ENCODE measurements at regions not wholly inside any gene's neighbourhood (a gene's known extent, or its start where the extent isn't known, plus 50 kb on each side); places are given as distances from the start of the nearest gene placed in this dataset.

DNA sequence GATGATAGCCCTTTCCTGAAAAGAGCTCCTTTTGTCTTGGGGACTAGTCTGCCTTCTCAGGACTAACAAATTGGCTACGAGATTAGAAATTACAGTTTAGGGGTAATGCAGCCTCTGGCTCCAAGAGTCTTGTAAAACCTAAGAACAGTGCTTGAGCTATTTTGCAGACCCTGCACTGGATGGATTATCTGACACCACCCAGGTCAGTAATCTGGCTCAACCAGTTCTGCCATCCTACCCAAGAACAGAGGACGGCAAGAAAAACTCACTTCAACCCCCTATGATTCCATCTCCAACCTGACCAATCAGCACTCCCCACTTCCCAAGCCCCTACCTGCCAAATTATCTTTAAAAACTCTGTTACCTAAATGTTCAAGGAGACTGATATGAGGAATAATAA lies 225.1 kb downstream of the FAM47A start:
- no peak for TF ChIP-seq TBL1XR1 (IDR thresholded peaks at IDR 0.05; ENCODE audit: low read depth, low read length)
- no peak for TF ChIP-seq FOXK2 (IDR thresholded peaks at IDR 0.05)
- no peak for TF ChIP-seq TARDBP (IDR thresholded peaks at IDR 0.05; ENCODE audit: borderline replicate concordance)
- no peak for TF ChIP-seq POLR2A (IDR thresholded peaks at IDR 0.05; ENCODE audit: low read depth, low read length)
- TF ChIP-seq STAT3 (IDR thresholded peaks at IDR 0.05; ENCODE audit: low read depth, low read length): no peak
- TF ChIP-seq, protein P1, sequence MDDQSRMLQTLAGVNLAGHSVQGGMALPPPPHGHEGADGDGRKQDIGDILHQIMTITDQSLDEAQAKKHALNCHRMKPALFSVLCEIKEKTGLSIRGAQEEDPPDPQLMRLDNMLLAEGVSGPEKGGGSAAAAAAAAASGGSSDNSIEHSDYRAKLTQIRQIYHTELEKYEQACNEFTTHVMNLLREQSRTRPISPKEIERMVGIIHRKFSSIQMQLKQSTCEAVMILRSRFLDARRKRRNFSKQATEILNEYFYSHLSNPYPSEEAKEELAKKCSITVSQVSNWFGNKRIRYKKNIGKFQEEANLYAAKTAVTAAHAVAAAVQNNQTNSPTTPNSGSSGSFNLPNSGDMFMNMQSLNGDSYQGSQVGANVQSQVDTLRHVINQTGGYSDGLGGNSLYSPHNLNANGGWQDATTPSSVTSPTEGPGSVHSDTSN (IDR thresholded peaks at IDR 0.05; ENCODE audit: insufficient replicate concordance, low read depth, low read length): no peak
- no peak for TF ChIP-seq ZNF24 (IDR thresholded peaks at IDR 0.05)
- TF ChIP-seq, protein P2, sequence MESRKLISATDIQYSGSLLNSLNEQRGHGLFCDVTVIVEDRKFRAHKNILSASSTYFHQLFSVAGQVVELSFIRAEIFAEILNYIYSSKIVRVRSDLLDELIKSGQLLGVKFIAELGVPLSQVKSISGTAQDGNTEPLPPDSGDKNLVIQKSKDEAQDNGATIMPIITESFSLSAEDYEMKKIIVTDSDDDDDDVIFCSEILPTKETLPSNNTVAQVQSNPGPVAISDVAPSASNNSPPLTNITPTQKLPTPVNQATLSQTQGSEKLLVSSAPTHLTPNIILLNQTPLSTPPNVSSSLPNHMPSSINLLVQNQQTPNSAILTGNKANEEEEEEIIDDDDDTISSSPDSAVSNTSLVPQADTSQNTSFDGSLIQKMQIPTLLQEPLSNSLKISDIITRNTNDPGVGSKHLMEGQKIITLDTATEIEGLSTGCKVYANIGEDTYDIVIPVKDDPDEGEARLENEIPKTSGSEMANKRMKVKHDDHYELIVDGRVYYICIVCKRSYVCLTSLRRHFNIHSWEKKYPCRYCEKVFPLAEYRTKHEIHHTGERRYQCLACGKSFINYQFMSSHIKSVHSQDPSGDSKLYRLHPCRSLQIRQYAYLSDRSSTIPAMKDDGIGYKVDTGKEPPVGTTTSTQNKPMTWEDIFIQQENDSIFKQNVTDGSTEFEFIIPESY (IDR thresholded peaks at IDR 0.05): no peak
- TF ChIP-seq, protein P3, sequence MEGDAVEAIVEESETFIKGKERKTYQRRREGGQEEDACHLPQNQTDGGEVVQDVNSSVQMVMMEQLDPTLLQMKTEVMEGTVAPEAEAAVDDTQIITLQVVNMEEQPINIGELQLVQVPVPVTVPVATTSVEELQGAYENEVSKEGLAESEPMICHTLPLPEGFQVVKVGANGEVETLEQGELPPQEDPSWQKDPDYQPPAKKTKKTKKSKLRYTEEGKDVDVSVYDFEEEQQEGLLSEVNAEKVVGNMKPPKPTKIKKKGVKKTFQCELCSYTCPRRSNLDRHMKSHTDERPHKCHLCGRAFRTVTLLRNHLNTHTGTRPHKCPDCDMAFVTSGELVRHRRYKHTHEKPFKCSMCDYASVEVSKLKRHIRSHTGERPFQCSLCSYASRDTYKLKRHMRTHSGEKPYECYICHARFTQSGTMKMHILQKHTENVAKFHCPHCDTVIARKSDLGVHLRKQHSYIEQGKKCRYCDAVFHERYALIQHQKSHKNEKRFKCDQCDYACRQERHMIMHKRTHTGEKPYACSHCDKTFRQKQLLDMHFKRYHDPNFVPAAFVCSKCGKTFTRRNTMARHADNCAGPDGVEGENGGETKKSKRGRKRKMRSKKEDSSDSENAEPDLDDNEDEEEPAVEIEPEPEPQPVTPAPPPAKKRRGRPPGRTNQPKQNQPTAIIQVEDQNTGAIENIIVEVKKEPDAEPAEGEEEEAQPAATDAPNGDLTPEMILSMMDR (IDR thresholded peaks at IDR 0.05 in 2 of 3, conservative IDR thresholded peaks at IDR 0.05 in 1 of 3; ENCODE audit: control insufficient read depth in 2 of 3, extremely low read depth in 1 of 3, insufficient read depth in 1 of 3, low read depth in 3 of 3, low read length in 3 of 3): no peak
- TF ChIP-seq POLR2AphosphoS5 (IDR thresholded peaks at IDR 0.05; ENCODE audit: low read length): no peak
- no peak for TF ChIP-seq EZH2 (IDR thresholded peaks at IDR 0.05; ENCODE audit: borderline replicate concordance, control insufficient read depth, low read depth, low read length)
- no peak for TF ChIP-seq EP300 (IDR thresholded peaks at IDR 0.05; ENCODE audit: borderline replicate concordance in 1 of 2, control insufficient read depth in 1 of 2, low read depth in 2 of 2, low read length in 2 of 2)
- TF ChIP-seq, protein P4, sequence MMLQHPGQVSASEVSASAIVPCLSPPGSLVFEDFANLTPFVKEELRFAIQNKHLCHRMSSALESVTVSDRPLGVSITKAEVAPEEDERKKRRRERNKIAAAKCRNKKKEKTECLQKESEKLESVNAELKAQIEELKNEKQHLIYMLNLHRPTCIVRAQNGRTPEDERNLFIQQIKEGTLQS (IDR thresholded peaks at IDR 0.05; ENCODE audit: borderline replicate concordance, extremely low read depth, low read depth, low read length): no peak
